Colonic mucosa (tissue), 4 donors: ENCODE measurements at regions not wholly inside any gene's neighbourhood (a gene's known extent, or its start where the extent isn't known, plus 50 kb on each side); places are given as distances from the start of the nearest gene placed in this dataset.
A peak's percentile ranks its signal among the peaks of the same experiment; 100 is the strongest.

ENCODE experiments used
- DNase-seq: peaks from one replicate; pipeline ENCODE4 v3.0.0-alpha.2; 2020
- H3K27ac ChIP-seq: fragments of 200-600 bp; one replicate; pipeline ENCODE4 v1.8.0; 2021
- H3K27me3 ChIP-seq: fragments of 200-600 bp; one replicate; pipeline ENCODE4 v1.8.0; 2021
- H3K36me3 ChIP-seq: fragments of 200-600 bp; one replicate; pipeline ENCODE4 v1.8.0; 2021
- H3K4me1 ChIP-seq: fragments of 200-600 bp; one replicate; pipeline ENCODE4 v1.8.0; 2021; ENCODE audit warnings: mild to moderate bottlenecking
- H3K4me3 ChIP-seq: fragments of 200-600 bp; one replicate; pipeline ENCODE4 v1.8.0; 2021
- H3K9ac ChIP-seq, 2 donors: one replicate each; pipeline ENCODE4 v1.7.0; 2013; ENCODE audit warnings: control low read depth in 2 of 2, low read depth in 2 of 2, low read length in 2 of 2
- H3K9me3 ChIP-seq: fragments of 200-600 bp; one replicate; pipeline ENCODE4 v1.8.0; 2021
- intact Hi-C: fragments of 100-400 bp; cut with DNase I; formaldehyde crosslinking; loops from one replicate; pipeline ENCODE4 v1.14.1; 2022
- TF ChIP-seq, protein P1 (sequence below): fragments of 200-600 bp; IDR thresholded peaks from one replicate; pipeline ENCODE4 v1.8.0; 2022; ENCODE audit warnings: antibody characterized with exemption, mild to moderate bottlenecking
- donor health status: healthy.
- donor health status: DM: no; HTN: no; CAD: no.
- donor health status: DM: no; HTN: no; CAD: no.

DNA sequence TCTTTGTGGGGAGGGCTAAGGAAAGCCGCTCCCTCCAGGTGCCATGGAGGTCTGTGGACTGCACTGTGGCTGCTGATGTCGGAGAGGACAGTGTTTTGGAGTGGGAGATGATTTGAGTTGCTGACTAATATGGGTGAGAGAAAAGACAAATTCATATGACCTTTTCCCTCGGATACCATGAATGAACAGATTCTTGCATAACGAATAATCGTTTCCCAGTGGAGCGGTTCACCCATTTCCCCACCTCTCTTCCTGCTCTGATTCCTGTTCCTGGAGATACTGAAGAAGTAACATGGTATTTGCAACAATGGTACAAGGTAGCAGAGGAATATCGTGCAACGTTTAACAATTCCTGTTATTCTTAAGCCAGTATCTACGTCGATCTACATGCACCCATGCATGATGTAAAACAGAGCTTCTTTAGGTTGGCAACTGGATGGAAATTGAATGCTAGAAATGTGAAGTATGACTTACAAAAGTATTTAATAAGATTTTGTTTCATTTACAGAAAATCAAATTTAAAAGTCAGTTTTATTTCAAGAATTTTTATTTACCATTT, 227.1 kb downstream of the TOMM20 start:
- Histone ChIP-seq H3K36me3 (no peaks in the 10 kb centered on the region), H3K27ac (no peak overlapping the region), H3K4me3 (no peak overlapping the region), H3K27me3 (no peaks in the 10 kb centered on the region), H3K9me3 (no peaks in the 10 kb centered on the region), H3K4me1 (peaks cover 8% of the 10 kb centered on the region), H3K9ac (no peak overlapping the region)
- TF ChIP-seq, protein P1, sequence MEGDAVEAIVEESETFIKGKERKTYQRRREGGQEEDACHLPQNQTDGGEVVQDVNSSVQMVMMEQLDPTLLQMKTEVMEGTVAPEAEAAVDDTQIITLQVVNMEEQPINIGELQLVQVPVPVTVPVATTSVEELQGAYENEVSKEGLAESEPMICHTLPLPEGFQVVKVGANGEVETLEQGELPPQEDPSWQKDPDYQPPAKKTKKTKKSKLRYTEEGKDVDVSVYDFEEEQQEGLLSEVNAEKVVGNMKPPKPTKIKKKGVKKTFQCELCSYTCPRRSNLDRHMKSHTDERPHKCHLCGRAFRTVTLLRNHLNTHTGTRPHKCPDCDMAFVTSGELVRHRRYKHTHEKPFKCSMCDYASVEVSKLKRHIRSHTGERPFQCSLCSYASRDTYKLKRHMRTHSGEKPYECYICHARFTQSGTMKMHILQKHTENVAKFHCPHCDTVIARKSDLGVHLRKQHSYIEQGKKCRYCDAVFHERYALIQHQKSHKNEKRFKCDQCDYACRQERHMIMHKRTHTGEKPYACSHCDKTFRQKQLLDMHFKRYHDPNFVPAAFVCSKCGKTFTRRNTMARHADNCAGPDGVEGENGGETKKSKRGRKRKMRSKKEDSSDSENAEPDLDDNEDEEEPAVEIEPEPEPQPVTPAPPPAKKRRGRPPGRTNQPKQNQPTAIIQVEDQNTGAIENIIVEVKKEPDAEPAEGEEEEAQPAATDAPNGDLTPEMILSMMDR, result no peak
- intact Hi-C loops, result no loop called here
- no peak for DNase-seq

DNA sequence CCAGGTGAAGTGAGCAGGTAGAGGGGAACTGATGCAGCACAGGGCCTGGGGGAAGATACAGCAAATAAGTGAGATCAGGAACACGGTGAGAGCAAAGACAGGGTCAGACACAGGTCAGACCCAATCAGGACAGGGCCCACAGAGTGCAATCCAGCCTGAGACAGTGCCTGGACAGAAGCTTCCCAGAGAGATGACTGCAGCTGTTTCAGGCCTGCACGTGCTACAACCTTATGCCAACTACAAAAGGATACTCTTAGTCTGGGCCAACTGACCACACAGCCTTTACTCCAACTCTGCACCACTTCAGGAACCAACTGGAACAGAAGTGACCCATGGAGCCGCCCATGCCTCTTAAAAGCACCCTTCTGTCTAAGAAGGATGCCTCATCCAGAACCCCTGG, 228.0 kb downstream of the TOMM20 start:
- intact Hi-C loops, result no loop called here
- TF ChIP-seq, protein P1, result no peak

DNA sequence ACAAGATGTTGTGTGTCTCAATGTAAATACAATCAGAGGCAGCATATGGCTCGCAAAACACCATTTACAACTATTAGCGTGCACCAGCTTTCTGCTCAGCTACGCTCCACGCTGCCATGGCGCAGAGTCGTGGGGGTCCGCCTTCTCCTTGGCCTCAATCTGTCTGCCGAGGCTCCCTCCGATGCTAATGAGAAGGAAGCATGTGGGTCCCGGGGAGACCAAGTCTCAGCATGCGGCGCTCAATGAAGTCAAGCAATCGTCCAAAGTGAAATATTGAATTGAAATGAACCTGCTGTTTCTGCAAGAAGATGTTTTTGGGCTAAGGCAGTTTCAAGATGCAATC, 228.9 kb downstream of the TOMM20 start:
- Histone ChIP-seq H3K4me3 (no peak overlapping the region), H3K27ac (no peak overlapping the region), H3K9ac (no peak overlapping the region), H3K9me3 (no peaks in the 10 kb centered on the region), H3K4me1 (peaks cover 8% of the 10 kb centered on the region), H3K27me3 (no peaks in the 10 kb centered on the region), H3K36me3 (no peaks in the 10 kb centered on the region)
- DNase-seq, result no peak
- TF ChIP-seq, protein P1, result no peak
- intact Hi-C loops, result no loop called here

More for the DNA sequence above, 228.0 kb downstream of the TOMM20 start:
- DNase-seq, result no peak
- no peak overlapping the region for H3K4me3 ChIP-seq
- H3K4me1 ChIP-seq, result peaks cover 8% of the 10 kb centered on the region
- no peaks in the 10 kb centered on the region for H3K36me3 ChIP-seq
- no peaks in the 10 kb centered on the region for H3K9me3 ChIP-seq
- no peak overlapping the region for H3K27ac ChIP-seq
- H3K9ac ChIP-seq, result no peak overlapping the region
- no peaks in the 10 kb centered on the region for H3K27me3 ChIP-seq

DNA sequence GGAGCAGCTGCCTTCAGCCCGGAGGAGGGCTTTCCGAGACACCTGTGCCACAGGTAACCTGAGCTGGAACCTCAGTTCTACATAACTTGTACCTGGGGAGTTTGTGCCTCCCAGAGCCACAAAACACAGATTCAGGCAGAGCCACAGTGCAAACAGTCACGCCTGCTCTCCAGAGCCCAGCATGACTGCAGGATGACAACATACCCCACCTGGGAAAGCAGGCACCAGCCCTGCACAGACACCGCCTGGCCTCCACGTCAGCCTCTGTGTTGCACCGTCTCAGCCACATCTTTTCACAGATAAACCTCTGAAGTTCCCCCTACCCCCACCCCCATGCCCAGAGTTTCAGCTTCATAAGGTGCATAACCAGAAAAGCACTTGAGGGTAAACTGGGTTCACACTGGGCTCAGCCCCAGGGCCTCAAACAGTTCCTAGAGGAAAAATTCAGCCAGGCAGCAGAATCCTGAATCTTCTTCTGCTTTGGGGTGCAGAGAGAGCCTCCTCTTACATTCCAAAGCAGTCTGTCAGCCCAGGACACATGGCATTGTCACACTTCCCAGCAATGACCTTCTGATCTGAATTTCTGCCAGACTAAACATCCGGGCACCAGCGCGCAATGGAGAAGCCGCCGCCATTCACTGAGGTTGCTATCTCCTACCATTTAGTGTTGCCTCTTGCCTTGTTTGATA, 229.5 kb downstream of the TOMM20 start:
- H3K4me3 ChIP-seq, result no peak overlapping the region
- H3K27me3 ChIP-seq, result no peaks in the 10 kb centered on the region
- H3K36me3 ChIP-seq, result no peaks in the 10 kb centered on the region
- H3K4me1 ChIP-seq, result peaks cover 8% of the 10 kb centered on the region
- H3K27ac ChIP-seq, result no peak overlapping the region
- H3K9me3 ChIP-seq, result no peaks in the 10 kb centered on the region
- TF ChIP-seq, protein P1, result no peak
- intact Hi-C loops, result no loop called here
- H3K9ac ChIP-seq, result peak overlapping the region in 1 of 2 donors; percentile 30
- DNase-seq, result peak; percentile 62

DNA sequence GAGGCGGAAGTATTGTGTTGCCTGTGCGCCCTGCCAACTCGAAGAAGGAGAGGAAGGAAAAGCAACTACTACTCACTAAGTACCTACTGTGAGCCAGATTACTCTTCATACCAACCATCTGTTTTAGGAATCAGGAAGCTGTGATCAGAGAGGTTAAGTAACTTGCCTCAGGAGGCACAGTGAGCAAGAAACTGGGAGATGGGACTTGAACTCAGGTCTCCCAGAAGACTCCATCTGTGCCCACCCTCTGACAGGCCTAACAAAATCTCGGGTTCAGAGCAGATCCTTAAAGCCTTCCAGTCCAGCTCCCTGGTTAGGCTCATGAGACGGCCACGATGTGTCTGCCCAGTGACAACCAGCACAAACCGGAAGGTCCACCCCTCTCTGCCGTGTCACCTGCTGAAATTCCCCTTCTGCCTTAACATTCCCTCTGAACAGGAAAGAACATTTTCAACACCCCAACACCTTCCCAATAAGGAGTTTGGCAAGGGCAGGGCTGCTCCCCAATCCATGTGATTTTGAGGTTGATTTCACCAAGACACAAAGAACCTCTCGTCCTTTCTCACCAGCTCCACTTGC, 230.1 kb downstream of the TOMM20 start:
- Histone ChIP-seq H3K27ac (no peak overlapping the region), H3K9me3 (no peaks in the 10 kb centered on the region), H3K27me3 (no peaks in the 10 kb centered on the region), H3K4me1 (peaks cover 8% of the 10 kb centered on the region), H3K36me3 (no peaks in the 10 kb centered on the region), H3K4me3 (no peak overlapping the region), H3K9ac (peak overlapping the region in 1 of 2 donors; percentile 30)
- no peak for DNase-seq
- intact Hi-C loops, result no loop called here
- TF ChIP-seq, protein P1, result no peak
